GM19239 (cell line): ENCODE measurements at regions not wholly inside any gene's neighbourhood (a gene's known extent, or its start where the extent isn't known, plus 50 kb on each side); places are given as distances from the start of the nearest gene placed in this dataset.

ENCODE experiments used
- DNase-seq: peaks from one replicate; pipeline ENCODE4 v3.0.0; 2011; ENCODE audit warnings: low spot score; ENCODE audit not compliant: insufficient read length
- FAIRE-seq: peaks from 2 replicates; lab custom pipeline; 2011; peaks lifted over from hg19 to GRCh38; lab: Jason Lieb, UNC

DNA sequence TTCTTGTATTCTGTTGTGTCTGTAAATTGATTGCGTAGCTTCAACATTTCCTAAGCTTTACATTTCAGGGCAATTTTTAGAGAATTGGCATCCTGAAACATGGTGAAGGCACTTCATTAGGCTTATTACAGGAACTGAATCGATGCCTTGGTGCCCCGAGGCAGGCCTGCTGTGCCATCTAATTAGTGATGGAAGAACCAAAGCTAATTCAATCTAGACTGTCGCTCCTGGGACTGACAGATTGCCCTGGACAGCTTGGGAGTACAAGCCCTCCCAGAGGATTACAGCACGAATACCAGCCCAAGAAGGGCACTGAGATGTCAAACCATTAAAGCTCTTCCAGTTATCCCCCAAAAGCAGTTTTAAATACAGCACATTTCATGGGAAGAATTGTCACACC, 243.2 kb upstream of the ZC3H12C start:
- DNase-seq = no peak
- FAIRE-seq = no peak

DNA sequence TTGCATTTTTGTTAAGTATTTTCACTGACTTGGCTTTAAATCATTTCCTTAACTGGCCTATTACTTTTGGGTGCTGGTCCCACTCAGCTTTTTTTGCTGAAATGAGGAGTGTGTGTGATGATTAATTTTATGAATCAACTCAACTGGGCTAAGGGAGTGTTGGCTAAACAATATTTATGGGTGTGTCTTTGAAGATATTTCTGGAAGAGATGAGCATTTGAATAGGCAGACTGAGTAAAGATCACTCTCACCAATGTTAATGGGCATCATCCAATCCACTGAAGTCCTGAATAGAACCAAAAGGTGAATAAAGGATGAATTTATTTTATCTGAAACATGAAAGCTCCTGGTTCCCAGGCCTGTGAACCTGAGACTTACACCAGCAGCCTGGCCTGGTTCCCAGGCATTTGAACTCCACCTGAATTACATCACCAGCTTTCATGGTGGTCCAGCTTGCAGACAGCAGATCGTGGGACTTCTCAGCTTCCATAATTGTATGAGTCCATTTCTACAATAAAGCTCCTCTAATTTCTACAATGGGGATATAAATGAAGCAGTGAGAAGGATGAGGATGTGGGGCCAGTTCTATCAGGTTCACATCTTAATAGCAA, 241.3 kb upstream of the ZC3H12C start:
- FAIRE-seq (peak; percentile 51), DNase-seq (no peak)

DNA sequence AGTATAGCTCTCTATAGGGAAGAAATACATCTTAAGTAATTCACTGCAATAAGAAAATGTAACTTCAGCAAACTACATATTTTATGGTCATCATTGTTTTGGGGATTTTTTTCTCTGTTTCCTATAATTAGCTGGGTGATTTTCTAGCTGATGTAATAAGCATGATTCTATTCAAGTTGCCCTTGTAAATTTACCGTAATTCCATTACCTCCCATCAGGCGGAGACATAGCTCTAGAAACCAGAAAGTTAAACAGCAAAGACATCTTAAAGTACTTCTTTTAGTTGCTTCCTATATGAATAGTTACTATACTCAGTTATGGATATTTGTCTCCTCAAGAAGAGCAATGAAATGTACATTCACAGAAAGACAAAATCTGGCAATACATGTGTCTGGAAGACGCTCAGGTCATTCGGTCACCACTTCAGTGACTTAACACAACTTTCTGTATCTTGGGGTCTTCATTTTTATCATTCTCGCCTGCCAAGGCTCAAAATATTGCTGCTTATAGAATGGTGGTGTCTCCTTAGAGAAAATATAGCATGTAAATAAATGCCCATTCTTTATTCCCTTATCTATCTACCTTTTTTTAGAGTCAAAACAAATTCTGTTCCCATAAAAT, 239.9 kb upstream of the ZC3H12C start:
- peak; percentile 81 for FAIRE-seq

DNA sequence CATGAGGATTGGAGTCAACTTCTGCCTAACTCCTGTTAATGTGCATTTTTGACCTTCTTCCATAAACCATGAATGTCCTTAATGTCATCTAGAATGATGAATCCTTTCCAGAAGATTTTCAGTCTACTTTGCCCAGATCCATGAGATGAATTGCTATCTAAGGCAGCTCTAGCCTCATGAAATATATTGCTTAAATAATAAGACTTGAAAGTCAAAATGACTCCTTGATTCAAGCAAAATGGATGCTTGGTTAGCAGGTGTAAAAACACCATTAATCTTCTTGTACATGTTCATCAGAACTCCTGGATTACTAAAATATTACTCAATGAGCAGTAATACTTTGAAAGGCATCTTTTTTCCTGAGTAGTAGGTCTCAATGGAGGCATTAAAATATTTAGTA, 238.5 kb upstream of the ZC3H12C start:
- DNase-seq (no peak), FAIRE-seq (no peak)

More for the DNA sequence above, 239.9 kb upstream of the ZC3H12C start:
- no peak for DNase-seq

DNA sequence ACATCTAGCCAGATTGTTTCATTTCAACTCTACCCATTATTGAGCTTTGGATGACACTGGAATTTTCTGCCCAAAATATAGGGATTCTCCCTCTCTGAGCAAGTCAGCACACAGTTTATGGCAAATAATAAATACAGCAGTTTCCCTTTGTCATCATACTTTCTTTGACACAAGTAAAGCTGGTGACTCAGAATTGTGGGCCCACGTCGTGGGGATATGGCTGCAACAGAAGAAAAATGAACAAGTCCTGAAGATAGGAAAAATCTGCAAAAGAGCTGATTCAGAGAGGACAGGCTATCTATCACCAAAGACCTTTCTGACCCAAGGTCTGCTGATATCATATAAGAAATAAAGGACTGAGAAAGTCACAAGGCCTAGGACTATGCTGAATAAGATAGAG, 236.3 kb upstream of the ZC3H12C start:
- DNase-seq = no peak
- FAIRE-seq = no peak

DNA sequence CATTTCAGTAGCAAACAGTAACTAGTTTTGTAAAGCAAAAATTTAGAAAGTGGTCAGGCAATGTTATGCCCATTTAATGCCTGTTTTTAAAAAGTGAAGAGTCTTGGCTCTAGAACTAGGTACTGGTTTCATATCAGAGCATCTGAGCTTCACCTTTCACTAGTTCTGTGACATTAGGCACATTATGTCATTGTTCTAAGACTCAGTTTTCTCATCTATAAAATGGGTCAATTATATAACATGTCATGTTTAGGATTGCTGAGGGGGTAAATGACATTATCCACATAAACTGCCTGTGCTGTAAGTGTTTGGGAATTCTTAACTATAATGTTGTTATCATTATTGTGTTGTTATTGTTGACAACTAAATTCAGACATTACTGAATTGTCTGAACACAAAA, 235.6 kb upstream of the ZC3H12C start:
- FAIRE-seq (no peak), DNase-seq (no peak)

DNA sequence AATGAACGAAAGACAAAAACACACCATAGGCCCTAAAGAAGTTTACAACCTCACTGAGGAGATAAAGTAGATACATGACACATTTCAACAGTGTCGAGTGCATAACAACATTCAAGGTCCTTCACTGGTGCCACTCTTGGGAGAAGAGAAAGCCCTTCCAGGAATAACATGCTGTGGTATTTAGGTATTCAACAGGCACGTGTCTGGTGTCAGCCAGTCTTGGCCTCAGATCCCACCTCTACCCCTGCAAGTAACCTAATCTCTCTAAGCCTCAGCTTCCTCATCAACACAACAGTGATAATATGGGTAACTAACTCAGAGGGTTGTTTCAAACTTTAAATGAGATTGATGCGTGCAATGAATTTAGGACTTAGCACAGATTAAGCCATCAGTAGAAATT, 235.0 kb upstream of the ZC3H12C start:
- FAIRE-seq (no peak), DNase-seq (no peak)

DNA sequence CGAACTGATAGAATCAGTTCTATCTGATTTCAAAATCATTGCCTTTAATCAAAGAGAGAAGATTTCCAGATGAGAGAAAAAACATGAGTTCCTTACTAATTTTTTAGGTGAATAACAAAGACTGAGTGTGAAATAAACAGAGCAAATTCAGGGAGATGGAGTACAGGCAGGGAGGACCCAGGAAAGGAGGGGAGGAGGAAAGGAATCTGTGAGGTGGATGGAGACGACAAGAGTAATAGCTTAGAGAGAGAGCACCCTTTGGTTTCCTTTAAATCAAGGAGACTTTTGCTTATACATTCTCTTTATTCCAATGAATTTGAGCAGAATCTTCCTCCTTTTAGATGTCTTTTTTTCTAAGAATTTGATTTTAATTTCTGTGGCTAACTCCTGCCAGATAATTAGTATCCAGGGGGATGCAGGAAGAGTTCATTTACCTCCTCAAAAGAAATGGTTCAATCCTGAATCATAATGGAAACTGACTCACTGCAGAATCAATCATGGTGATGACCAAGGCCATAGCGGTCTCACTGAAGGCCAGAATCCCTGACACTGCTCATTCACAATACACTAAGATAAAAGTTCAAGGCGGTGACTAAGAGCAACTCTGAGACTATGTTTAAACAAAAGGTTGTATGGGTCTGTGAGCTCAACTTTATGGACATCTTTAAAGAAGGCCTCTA, 234.0 kb upstream of the ZC3H12C start:
- FAIRE-seq (no peak), DNase-seq (no peak)

DNA sequence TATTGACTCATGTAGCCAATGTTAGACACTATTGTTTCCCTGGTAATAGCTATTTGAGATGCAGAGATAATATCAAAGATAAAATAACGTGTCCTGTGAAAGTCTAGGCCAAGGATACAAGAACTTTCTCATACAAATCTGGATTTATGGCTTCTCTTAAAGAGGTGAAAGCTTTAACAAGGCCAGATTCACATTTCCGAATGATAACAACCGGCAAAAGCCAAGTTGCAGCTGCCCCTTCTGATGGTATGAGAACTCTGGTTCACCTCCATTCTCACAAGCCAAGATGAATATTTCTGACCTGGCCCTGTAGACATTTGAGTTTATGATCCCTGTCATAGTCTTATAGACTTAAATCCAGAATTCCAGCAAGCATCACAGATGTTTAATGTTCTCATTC, 230.4 kb upstream of the ZC3H12C start:
- FAIRE-seq (no peak), DNase-seq (no peak)

DNA sequence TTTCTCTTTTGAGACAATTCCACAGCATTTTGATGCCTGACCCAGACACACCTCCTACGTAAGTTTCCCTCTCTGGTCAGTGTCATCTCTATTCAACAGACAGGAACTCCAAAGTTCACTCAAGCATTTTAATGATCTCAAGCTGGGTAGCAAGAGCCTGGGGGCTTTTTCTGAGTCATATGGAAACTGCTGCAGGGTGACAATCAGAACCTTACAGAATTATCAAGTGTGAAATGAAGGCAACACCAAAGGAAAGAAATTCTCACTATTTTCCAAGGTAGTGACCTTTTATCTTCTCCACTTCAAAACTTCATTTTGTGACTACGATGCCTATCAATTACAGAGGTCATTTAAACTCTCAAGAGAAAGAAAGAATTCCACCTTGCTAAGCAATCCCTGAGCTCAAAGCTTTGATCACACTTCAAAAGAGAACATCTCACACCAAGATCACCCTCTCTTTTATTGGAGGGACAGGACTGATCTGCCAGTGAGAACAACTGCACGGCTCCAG, 229.0 kb upstream of the ZC3H12C start:
- DNase-seq (peak; percentile 44), FAIRE-seq (peak; percentile 94)

DNA sequence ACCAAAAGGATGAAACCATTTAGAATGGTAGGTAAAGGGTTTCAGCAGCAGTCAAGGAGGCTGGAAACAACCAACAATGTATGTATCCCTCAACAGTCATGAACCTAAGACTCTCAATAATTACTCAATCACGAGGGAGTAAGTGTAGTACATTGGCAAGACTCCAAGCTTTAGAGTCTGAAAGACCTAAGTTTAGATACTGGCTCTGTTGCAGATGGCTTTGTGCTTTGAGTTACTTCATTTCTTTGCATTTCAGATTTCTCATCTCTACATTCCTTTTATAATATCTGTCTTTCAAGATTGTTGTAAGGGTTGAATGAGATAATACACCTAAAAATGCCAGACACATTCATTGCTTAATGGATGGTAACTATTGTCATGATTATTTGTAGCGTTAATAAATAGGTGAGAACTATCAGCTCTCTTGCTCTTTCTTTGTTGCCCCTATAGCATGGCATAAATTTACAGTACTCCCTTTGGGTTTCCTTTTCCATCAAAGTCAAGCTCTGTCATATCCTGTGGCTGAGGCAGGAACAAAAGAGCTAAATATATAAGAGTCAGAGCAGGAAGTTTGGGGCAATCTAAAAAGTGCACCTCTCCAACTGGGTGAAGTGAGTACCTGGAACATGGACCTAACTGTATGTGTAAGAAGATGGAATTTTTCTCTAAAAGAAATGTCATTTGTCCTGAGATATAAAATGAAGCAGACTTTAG, 228.2 kb upstream of the ZC3H12C start:
- DNase-seq (no peak), FAIRE-seq (peak; percentile 70)

DNA sequence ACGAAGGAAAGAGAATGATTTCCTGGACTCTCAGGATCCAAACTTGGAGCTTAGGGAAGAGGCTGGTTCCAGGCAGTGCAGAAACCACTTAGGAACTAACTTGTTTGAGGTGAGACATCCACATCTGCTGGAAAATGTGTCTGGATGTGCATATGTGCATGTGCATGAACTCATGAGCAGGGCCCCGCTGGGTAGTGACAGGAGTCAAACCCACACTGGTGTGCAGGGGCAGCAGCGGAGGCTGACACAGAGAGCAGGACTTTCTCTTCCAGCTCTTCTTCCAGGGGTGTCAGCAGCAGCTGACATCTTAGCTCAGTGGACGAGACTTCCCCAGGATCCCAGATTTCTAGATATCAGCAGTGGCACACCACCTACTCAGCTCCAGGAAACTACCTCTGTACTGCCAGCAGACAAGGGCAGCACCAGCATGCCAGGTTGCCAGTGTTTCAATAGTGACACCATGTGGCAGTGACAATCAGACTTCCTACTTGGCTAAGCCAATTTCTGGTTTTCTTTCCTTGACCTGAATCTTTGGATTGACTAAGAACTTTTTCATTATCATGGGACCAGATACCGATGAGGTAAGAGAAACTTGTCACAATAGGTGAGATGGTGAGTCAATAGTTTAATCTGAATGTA, 227.5 kb upstream of the ZC3H12C start:
- no peak for FAIRE-seq
- no peak for DNase-seq

DNA sequence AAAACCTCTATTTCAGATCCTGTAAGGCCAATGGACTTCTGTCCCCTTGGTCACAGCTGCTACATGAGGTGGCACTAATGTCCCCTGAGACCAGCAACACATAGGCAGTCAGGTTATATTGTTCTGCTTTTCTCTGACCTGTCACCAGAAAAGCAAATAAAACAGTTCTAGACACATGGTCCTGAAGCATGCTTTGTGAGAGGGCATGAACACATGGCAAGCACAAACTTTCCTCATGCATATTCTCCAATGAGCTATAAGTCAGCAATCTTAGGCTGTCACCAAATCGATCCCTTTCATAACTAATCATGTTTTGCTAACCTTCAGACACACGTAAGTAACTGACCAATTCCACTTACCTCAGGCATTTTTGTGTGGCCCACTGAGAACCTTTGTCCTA, 225.4 kb upstream of the ZC3H12C start:
- no peak for DNase-seq
- FAIRE-seq = no peak

DNA sequence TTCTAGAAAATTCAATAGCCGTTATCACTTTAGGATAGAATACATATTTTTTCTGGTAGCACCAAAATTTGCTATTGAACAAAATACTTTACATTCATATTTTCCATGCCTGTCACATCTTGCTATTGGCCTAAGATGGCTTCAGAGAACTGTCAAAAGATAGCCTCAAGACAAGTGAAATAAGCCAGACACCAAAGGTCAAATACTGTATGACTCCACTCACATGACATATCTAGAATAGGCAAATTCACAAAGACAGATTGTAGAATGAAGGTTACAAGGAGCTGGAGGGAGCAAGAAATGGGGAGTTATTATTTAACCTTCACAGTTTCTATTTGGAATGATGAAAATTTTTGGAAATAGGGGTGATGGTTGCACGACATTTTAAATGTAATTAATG, 223.7 kb upstream of the ZC3H12C start:
- no peak for DNase-seq
- no peak for FAIRE-seq

DNA sequence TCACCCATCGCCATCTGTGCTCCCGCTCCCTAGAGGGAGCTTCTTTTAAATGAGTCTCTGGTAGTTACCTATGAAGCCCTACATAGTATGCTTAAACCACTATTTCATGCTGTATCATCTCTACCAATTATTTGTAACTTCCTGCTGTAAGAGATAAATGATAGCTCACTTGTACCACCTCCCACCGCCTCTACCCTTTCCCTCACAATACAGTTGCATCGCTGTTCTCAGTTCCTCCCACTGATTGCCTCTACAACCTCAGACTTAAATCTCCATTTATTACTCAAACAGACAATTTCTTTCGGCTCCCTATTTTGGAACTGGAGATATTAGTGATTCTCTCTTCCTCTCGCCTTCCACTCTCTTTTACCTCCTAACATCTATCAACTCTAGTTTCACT, 222.9 kb upstream of the ZC3H12C start:
- DNase-seq = no peak
- no peak for FAIRE-seq

DNA sequence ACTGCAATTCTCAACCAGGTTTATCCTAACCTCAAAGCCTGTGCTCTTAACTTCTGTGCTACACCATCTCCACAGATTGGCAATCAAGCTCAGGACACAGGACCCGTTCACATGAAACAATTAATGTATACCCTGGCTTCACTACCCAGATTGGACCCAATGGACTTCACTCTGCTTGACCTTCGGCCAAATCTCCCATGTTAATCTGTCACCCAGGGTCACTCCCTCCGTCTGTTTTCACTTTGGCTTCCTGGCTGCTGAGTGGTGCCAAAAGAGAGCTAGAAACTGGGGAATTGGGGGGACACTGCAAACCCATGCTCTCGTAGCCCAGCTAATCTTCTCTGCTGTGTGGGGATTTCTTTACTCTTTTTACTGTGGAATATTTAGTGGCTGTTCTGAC, 216.1 kb upstream of the ZC3H12C start:
- FAIRE-seq (no peak), DNase-seq (no peak)

DNA sequence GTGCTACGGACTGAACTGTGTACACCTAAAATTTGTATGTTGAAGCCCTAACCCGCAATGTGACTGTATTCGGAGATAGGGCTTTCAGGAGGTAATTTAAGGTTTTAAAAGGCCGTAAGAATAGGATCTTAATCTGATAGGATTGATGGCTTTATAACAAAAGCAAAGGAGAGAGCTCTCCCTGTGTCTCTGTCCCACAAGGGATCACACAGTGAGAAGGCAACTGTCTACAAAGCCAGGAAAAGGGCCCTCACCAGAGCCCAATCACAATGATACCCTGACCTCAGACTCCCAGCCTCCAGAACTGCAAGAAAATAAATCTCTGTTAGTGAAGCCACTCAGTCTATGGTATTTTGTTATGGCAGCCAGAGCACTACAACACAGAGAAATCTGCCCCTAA, 208.7 kb upstream of the ZC3H12C start:
- FAIRE-seq (no peak), DNase-seq (no peak)

DNA sequence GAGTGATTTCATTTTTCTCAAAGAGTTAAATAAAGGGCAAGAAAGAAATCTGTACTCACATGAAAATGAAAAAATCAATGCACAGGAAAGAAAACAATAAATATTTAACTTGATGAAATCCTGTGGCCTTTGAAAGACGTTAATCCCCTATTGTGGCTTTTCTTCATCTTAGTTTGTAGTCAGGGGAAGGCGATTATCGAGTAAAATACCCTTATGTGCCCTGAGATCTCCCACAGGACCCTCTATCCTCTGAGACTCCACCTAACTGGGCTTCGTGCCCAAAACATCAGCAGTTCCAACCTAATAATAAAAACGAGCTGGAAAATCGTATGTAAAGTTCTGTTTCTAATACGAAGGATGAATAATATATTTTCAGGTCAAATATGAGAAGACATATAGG, 208.2 kb upstream of the ZC3H12C start:
- no peak for FAIRE-seq
- DNase-seq = no peak

DNA sequence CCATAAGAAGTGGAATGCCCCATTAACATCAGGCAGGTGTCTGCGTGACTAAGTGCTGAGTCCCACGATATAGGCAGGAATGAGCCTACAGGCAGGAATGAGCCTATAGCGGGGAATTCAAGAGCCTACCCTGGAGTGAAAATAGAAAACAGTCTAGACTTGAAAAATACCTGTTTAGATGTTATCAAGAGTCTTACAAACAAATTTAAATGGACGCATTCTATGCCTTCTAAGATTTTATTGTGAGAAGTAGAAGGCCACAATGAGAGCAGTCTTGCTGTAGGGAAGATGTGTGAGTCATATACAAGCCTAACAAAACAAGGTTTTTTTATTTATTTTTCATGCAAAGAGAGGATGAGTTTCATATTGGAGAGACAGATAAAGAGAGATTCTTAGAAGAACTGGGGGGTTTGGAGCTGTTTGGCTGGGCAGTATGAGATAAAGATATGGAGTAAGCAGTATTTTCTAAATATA, 200.8 kb upstream of the ZC3H12C start:
- no peak for FAIRE-seq

DNA sequence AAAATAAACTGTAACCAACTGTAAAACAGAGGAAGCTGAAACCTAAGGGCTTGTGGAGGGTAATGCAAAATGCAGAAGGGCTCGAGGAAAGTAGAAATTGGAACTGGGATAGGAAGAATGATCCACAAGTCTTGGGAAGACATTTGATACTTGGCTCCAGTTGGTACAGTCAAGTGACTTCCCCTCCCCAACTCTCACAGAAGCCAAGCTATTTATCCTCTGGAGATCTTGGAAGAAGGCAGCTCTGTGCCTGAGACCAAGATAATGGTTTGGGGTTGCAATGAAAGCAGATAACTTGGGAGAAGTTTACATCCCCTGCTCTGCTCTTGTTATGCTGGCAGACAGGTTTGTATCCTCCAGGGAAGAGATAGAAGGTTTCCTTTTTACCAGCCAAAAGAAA, 198.9 kb upstream of the ZC3H12C start:
- FAIRE-seq (no peak), DNase-seq (no peak)

More for the DNA sequence above, 200.8 kb upstream of the ZC3H12C start:
- DNase-seq = no peak
